GM20000 (cell line): ENCODE measurements at regions not wholly inside any gene's neighbourhood (a gene's known extent, or its start where the extent isn't known, plus 50 kb on each side); places are given as distances from the start of the nearest gene placed in this dataset.
"Not testable (repeated sequence)": the region's sequence is repeated elsewhere in the genome, so short reads cannot be mapped to it uniquely, and the experiment has no call there.

Source experiments
- DNase-seq: peaks from one replicate; pipeline ENCODE4 v3.0.0; 2012; ENCODE audit warnings: low spot score
- CTCF ChIP-seq: IDR thresholded peaks from 2 replicates; pipeline ENCODE4 v1.5.1; 2012; ENCODE audit warnings: mild to moderate bottlenecking, control low read depth; ENCODE audit errors: extremely low read depth, missing control alignments

GRCh38 chr20:5470458-5470857, 140.3 kb downstream of the GPCPD1 start:
- no peak for DNase-seq

GRCh38 chr20:5469111-5469510, 141.7 kb downstream of the GPCPD1 start:
- no peak for TF ChIP-seq CTCF
- no peak for DNase-seq

More at GRCh38 chr20:5470458-5470857, 140.3 kb downstream of the GPCPD1 start:
- no peak for TF ChIP-seq CTCF

- no peak for TF ChIP-seq CTCF
- DNase-seq: no peak
These were observed 143.7 kb downstream of the GPCPD1 start for GRCh38 chr20:5467086-5467485.

- no peak for TF ChIP-seq CTCF
- DNase-seq: no peak
These were observed 145.2 kb downstream of the GPCPD1 start for GRCh38 chr20:5465604-5465927.

- DNase-seq: no peak
- no peak for TF ChIP-seq CTCF
These were observed 145.8 kb downstream of the GPCPD1 start for GRCh38 chr20:5464901-5465603.

- DNase-seq: no peak
- no peak for TF ChIP-seq CTCF
These were observed 146.4 kb upstream of the PROKR2 start for GRCh38 chr20:5463007-5463686.

GRCh38 chr20:5453745-5454144, 137.0 kb upstream of the PROKR2 start:
- not testable (repeated sequence) for DNase-seq

- not testable (repeated sequence) for DNase-seq
These were observed 136.6 kb upstream of the PROKR2 start for GRCh38 chr20:5453316-5453715.

GRCh38 chr20:5452691-5453090, 135.9 kb upstream of the PROKR2 start:
- DNase-seq: not testable (repeated sequence)

- DNase-seq: not testable (repeated sequence)
These were observed 135.5 kb upstream of the PROKR2 start for GRCh38 chr20:5452286-5452685.
